C4-2B (cell line): ENCODE measurements at regions not wholly inside any gene's neighbourhood (a gene's known extent, or its start where the extent isn't known, plus 50 kb on each side); places are given as distances from the start of the nearest gene placed in this dataset.

Experiments used
- CTCF ChIP-seq: fragments of 450-650 bp; conservative IDR thresholded peaks from 2 replicates; pipeline ENCODE4 v1.5.1; 2017; ENCODE audit warnings: mild to moderate bottlenecking
- ZFX ChIP-seq: fragments of 450-650 bp; IDR thresholded peaks from 2 replicates; pipeline ENCODE4 v1.6.1; 2017

DNA sequence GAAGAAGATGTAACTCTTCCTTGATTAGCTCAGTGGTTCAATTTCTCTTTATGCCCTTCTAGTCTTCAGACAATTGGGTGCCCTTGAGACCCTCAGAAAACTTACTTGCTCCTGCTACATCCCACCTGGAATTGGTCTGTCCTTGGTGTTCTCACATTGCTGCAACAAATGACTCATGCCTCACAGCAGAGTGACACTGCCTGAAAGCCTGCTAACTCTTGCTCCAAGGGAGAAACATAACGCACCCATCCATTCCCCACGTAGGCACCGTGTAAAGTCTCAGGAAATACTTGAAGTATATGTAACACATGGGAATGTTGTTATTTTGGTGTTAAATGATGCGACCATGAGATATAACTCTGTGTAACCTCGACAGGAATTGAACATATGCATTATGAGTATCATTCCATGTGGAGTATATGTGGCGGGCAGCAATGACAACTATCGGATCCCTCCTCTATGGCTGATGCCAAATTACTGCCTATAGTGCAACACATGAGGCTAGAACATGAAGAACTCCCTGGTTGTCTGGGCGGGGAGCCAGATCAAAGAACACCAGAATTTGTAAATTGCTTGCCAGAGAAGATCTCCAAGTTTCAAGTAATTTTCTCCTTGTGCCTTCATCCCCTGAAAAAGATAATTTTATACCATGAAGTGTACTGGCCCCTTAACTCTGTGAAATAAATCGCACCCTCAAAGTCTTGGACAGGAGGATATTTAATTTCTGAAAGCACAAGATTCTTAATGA lies 231.3 kb upstream of the STK26 start:
- no peak for TF ChIP-seq CTCF
- TF ChIP-seq ZFX, result no peak
